ENCODE measurements at regions not wholly inside any gene's neighbourhood (a gene's known extent, or its start where the extent isn't known, plus 50 kb on each side); places are given as distances from the start of the nearest gene placed in this dataset.

GRCh38 chr1:101081496-101082488 lies 56.2 kb upstream of the DPH5 start:
- H3K9me1 ChIP-seq (replicated peaks; ENCODE audit: control insufficient read depth, extremely low read depth, insufficient read depth, low read length), result no peaks in the 10 kb centered on the region
- no peak overlapping the region for H3K4me3 ChIP-seq (replicated peaks in 1 of 3; ENCODE audit: insufficient read depth in 1 of 3, low read depth in 1 of 3, low read length in 3 of 3)
- H3K9me3 ChIP-seq (replicated peaks; ENCODE audit: control insufficient read depth, insufficient read depth, low read length), result no peaks in the 10 kb centered on the region
- no TSS peak for BruUV-seq (replicated peaks)
- no peaks in the 10 kb centered on the region for H3K36me3 ChIP-seq (ENCODE audit: control insufficient read depth in 2 of 2, extremely low read depth in 1 of 2, insufficient read depth in 2 of 2, low read length in 2 of 2)
- H3K79me2 ChIP-seq (ENCODE audit: control insufficient read depth, insufficient read depth, low read length), result no peaks in the 10 kb centered on the region
- DNase-seq (ENCODE audit: low read depth, low spot score) (no peak), FAIRE-seq (no peak)
- H3K27me3 ChIP-seq (ENCODE audit: control insufficient read depth in 2 of 2, insufficient read depth in 2 of 2, low read length in 2 of 2), result no peaks in the 10 kb centered on the region
- H3K9ac ChIP-seq (replicated peaks; ENCODE audit: extremely low read depth, insufficient read depth, low read length), result no peak overlapping the region
- H3K4me2 ChIP-seq (ENCODE audit: insufficient read depth, low read length), result no peak overlapping the region
- intact Hi-C loops (cut with micrococcal nuclease) (no loop called here), dilution Hi-C loops (cut with MboI; ENCODE audit: extremely low pct_ligation_motif_present, low sequenced_read_pairs) (no loop called here)
- H3K4me1 ChIP-seq (ENCODE audit: control insufficient read depth, extremely low read depth, insufficient read depth, low read length), result no peaks in the 10 kb centered on the region
- TF ChIP-seq JUN (IDR thresholded peaks at IDR 0.05; ENCODE audit: borderline replicate concordance, insufficient read depth, insufficient read length, low read depth), result no peak
- no peak overlapping the region for H2AFZ ChIP-seq (ENCODE audit: low read depth, low read length)
- no peak overlapping the region for H3K27ac ChIP-seq (ENCODE audit: insufficient read depth, low read depth, low read length)
- H4K20me1 ChIP-seq (replicated peaks; ENCODE audit: control insufficient read depth, extremely low read depth, insufficient read depth, low read length), result no peaks in the 10 kb centered on the region
- POLR2A ChIA-PET, result no interaction called here
- CTCF ChIA-PET, result interaction anchor here (0.8 to 1.2 kb wide), 2 partner anchors 21 to 30 kb away, joined by 3 read pairs; no protein-coding TSS in a partner anchor

GRCh38 chr1:101080859-101081258 lies 55.3 kb upstream of the DPH5 start:
- DNase-seq (ENCODE audit: low read depth, low spot score) (no peak), FAIRE-seq (no peak)
- POLR2A ChIA-PET, result no interaction called here
- intact Hi-C loops (cut with micrococcal nuclease), result no loop called here
- Histone ChIP-seq H3K36me3 (ENCODE audit: control insufficient read depth in 2 of 2, extremely low read depth in 1 of 2, insufficient read depth in 2 of 2, low read length in 2 of 2) (no peaks in the 10 kb centered on the region), H4K20me1 (replicated peaks; ENCODE audit: control insufficient read depth, extremely low read depth, insufficient read depth, low read length) (no peaks in the 10 kb centered on the region), H3K4me2 (ENCODE audit: insufficient read depth, low read length) (no peak overlapping the region), H3K9me3 (replicated peaks; ENCODE audit: control insufficient read depth, insufficient read depth, low read length) (no peaks in the 10 kb centered on the region), H3K4me3 (replicated peaks in 1 of 3; ENCODE audit: insufficient read depth in 1 of 3, low read depth in 1 of 3, low read length in 3 of 3) (no peak overlapping the region), H3K4me1 (ENCODE audit: control insufficient read depth, extremely low read depth, insufficient read depth, low read length) (no peaks in the 10 kb centered on the region), H3K9ac (replicated peaks; ENCODE audit: extremely low read depth, insufficient read depth, low read length) (no peak overlapping the region), H3K27me3 (ENCODE audit: control insufficient read depth in 2 of 2, insufficient read depth in 2 of 2, low read length in 2 of 2) (no peaks in the 10 kb centered on the region), H3K27ac (ENCODE audit: insufficient read depth, low read depth, low read length) (no peak overlapping the region), H3K79me2 (ENCODE audit: control insufficient read depth, insufficient read depth, low read length) (no peaks in the 10 kb centered on the region), H2AFZ (ENCODE audit: low read depth, low read length) (no peak overlapping the region), H3K9me1 (replicated peaks; ENCODE audit: control insufficient read depth, extremely low read depth, insufficient read depth, low read length) (no peaks in the 10 kb centered on the region)
- CTCF ChIA-PET, result interaction anchor here (1.4 kb wide), 1 partner anchor 67 kb away, joined by 3 read pairs; no protein-coding TSS in a partner anchor
- TF ChIP-seq MYC (IDR thresholded peaks at IDR 0.05; ENCODE audit: low read depth, low read length) (no peak), CTCF (IDR thresholded peaks at IDR 0.05; ENCODE audit: extremely low read depth in 1 of 2, insufficient read depth in 1 of 2, low read depth in 1 of 2, low read length in 2 of 2) (no peak), FOS (IDR thresholded peaks at IDR 0.05; ENCODE audit: borderline replicate concordance, insufficient read depth, low read length) (no peak), EZH2 (IDR thresholded peaks at IDR 0.05; ENCODE audit: borderline replicate concordance, low read depth, low read length, severe bottlenecking) (no peak), POLR2AphosphoS5 (IDR thresholded peaks at IDR 0.05; ENCODE audit: insufficient read depth, low read depth, low read length) (no peak), GATA2 (IDR thresholded peaks at IDR 0.05; ENCODE audit: insufficient read depth, insufficient read length, low read depth, low read length) (no peak), POLR2A (IDR thresholded peaks at IDR 0.05; ENCODE audit: low read depth, low read length) (no peak), JUN (IDR thresholded peaks at IDR 0.05; ENCODE audit: borderline replicate concordance, insufficient read depth, insufficient read length, low read depth) (no peak)
- TF ChIP-seq, protein P1, sequence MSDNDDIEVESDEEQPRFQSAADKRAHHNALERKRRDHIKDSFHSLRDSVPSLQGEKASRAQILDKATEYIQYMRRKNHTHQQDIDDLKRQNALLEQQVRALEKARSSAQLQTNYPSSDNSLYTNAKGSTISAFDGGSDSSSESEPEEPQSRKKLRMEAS (IDR thresholded peaks at IDR 0.05; ENCODE audit: insufficient read depth, insufficient read length), result no peak
- BruUV-seq (replicated peaks), result no TSS peak
- dilution Hi-C loops (cut with MboI; ENCODE audit: extremely low pct_ligation_motif_present, low sequenced_read_pairs), result no loop called here

Data from endothelial cell of umbilical vein (primary cell).